Bronchial epithelial cell (primary cell): ENCODE measurements at regions not wholly inside any gene's neighbourhood (a gene's known extent, or its start where the extent isn't known, plus 50 kb on each side); places are given as distances from the start of the nearest gene placed in this dataset.
A peak's percentile ranks its signal among the peaks of the same experiment; 100 is the strongest.
"Not testable (repeated sequence)": the region's sequence is repeated elsewhere in the genome, so short reads cannot be mapped to it uniquely, and the experiment has no call there.

Source experiments
- DNase-seq: peaks from one replicate; pipeline ENCODE4 v3.0.0-alpha.2; 2010; ENCODE audit warnings: low read depth
- FAIRE-seq: peaks from 2 replicates; lab custom pipeline; 2011; peaks lifted over from hg19 to GRCh38; lab: Jason Lieb, UNC
- H3K27me3 ChIP-seq: 2 replicates; pipeline ENCODE4 v1.5.1; 2011; ENCODE audit warnings: low read length; ENCODE audit not compliant: control insufficient read depth, insufficient read depth
- H3K36me3 ChIP-seq: 2 replicates; pipeline ENCODE4 v1.5.1; 2011; ENCODE audit warnings: low read length; ENCODE audit not compliant: control insufficient read depth, insufficient read depth
- H3K4me3 ChIP-seq: 2 replicates; pipeline ENCODE4 v1.5.1; 2011; ENCODE audit warnings: mild to moderate bottlenecking, low read depth, low read length, control low read depth
- CTCF ChIP-seq: IDR thresholded peaks from 2 replicates; pipeline ENCODE4 v1.5.1; 2011; ENCODE audit warnings: mild to moderate bottlenecking, moderate library complexity, low read length, control low read depth, inconsistent platforms; ENCODE audit not compliant: insufficient read depth, severe bottlenecking

GRCh38 chr4:60989141-60989540 is 211.0 kb upstream of the ADGRL3 start:
- no peak for TF ChIP-seq CTCF
- Histone ChIP-seq H3K4me3 (no peak overlapping the region), H3K27me3 (no peaks in the 10 kb centered on the region), H3K36me3 (no peaks in the 10 kb centered on the region)
- DNase-seq (peak; percentile 65), FAIRE-seq (no peak)

- DNase-seq: peak; percentile 91
- no peak for TF ChIP-seq CTCF
- Histone ChIP-seq H3K36me3 (no peaks in the 10 kb centered on the region), H3K4me3 (no peak overlapping the region), H3K27me3 (no peaks in the 10 kb centered on the region)
- no peak for FAIRE-seq
Observed at GRCh38 chr4:60992037-60992436, 208.1 kb upstream of the ADGRL3 start.

- no peak overlapping the region for H3K4me3 ChIP-seq
- no peak for TF ChIP-seq CTCF
- DNase-seq (peak; percentile 51), FAIRE-seq (no peak)
- no peaks in the 10 kb centered on the region for H3K27me3 ChIP-seq
- no peaks in the 10 kb centered on the region for H3K36me3 ChIP-seq
Observed at GRCh38 chr4:61003301-61003700, 196.8 kb upstream of the ADGRL3 start.

- no peaks in the 10 kb centered on the region for H3K36me3 ChIP-seq
- DNase-seq: peak; percentile 43
- H3K4me3 ChIP-seq: no peak overlapping the region
- no peak for FAIRE-seq
- H3K27me3 ChIP-seq: no peaks in the 10 kb centered on the region
- TF ChIP-seq CTCF: no peak
Observed at GRCh38 chr4:61004651-61005170, 195.4 kb upstream of the ADGRL3 start.

GRCh38 chr4:61011051-61011450 is 189.1 kb upstream of the ADGRL3 start:
- H3K4me3 ChIP-seq: no peak overlapping the region
- DNase-seq (no peak), FAIRE-seq (no peak)
- no peak for TF ChIP-seq CTCF
- no peaks in the 10 kb centered on the region for H3K36me3 ChIP-seq
- H3K27me3 ChIP-seq: no peaks in the 10 kb centered on the region

- not testable (repeated sequence) for H3K27me3 ChIP-seq, H3K36me3 ChIP-seq, H3K4me3 ChIP-seq, FAIRE-seq, DNase-seq
Observed at GRCh38 chr4:61011936-61012335, 188.2 kb upstream of the ADGRL3 start.
